GM06990 (cell line): ENCODE measurements at regions not wholly inside any gene's neighbourhood (a gene's known extent, or its start where the extent isn't known, plus 50 kb on each side); places are given as distances from the start of the nearest gene placed in this dataset.

Experiments used
- DNase-seq: peaks from one replicate; pipeline ENCODE4 v3.0.0-alpha.2; 2011; ENCODE audit not compliant: insufficient read length; ENCODE audit errors: extremely low read depth
- H3K27me3 ChIP-seq: replicated peaks from 2 replicates; pipeline ENCODE4 v1.6.0; 2011; ENCODE audit warnings: low read length; ENCODE audit not compliant: control insufficient read depth, insufficient read depth
- H3K36me3 ChIP-seq: 2 replicates; pipeline ENCODE4 v1.5.1; 2011; ENCODE audit warnings: low read length; ENCODE audit not compliant: control insufficient read depth, insufficient read depth
- H3K4me3 ChIP-seq: replicated peaks from 2 replicates; pipeline ENCODE4 v1.5.1; 2011; ENCODE audit warnings: low read depth, mild to moderate bottlenecking, control low read depth, low read length
- CTCF ChIP-seq: IDR thresholded peaks from 2 replicates; pipeline ENCODE4 v1.5.1; 2011; ENCODE audit warnings: low read length, control low read depth, mild to moderate bottlenecking, inconsistent platforms; ENCODE audit not compliant: insufficient read depth, poor library complexity, severe bottlenecking

- H3K4me3 ChIP-seq, result no peak overlapping the region
- H3K36me3 ChIP-seq, result no peaks in the 10 kb centered on the region
- H3K27me3 ChIP-seq, result peaks cover 4% of the 10 kb centered on the region
- TF ChIP-seq CTCF, result no peak
- DNase-seq, result no peak
Observed at GRCh38 chr10:78358351-78358750, 324.7 kb downstream of the RPS24 start.

GRCh38 chr10:78358982-78359381 is 325.3 kb downstream of the RPS24 start:
- Histone ChIP-seq H3K27me3 (peaks cover 2% of the 10 kb centered on the region), H3K36me3 (no peaks in the 10 kb centered on the region), H3K4me3 (no peak overlapping the region)
- TF ChIP-seq CTCF, result no peak
- no peak for DNase-seq

- no peaks in the 10 kb centered on the region for H3K36me3 ChIP-seq
- no peak for TF ChIP-seq CTCF
- DNase-seq, result no peak
Observed at GRCh38 chr10:78359640-78360091, 326.0 kb downstream of the RPS24 start.

GRCh38 chr10:78360284-78360683 is 326.6 kb downstream of the RPS24 start:
- DNase-seq, result no peak
- Histone ChIP-seq H3K27me3 (peaks cover 2% of the 10 kb centered on the region), H3K36me3 (no peaks in the 10 kb centered on the region), H3K4me3 (no peak overlapping the region)
- no peak for TF ChIP-seq CTCF

More at GRCh38 chr10:78359640-78360091, 326.0 kb downstream of the RPS24 start:
- H3K4me3 ChIP-seq, result no peak overlapping the region
- H3K27me3 ChIP-seq, result peaks cover 2% of the 10 kb centered on the region

GRCh38 chr10:78361031-78361430 is 327.4 kb downstream of the RPS24 start:
- no peak for TF ChIP-seq CTCF
- no peak for DNase-seq
- no peaks in the 10 kb centered on the region for H3K36me3 ChIP-seq
- H3K4me3 ChIP-seq, result no peak overlapping the region
- peaks cover 2% of the 10 kb centered on the region for H3K27me3 ChIP-seq

- DNase-seq, result no peak
- TF ChIP-seq CTCF, result no peak
- peaks cover 2% of the 10 kb centered on the region for H3K27me3 ChIP-seq
- H3K36me3 ChIP-seq, result no peaks in the 10 kb centered on the region
- no peak overlapping the region for H3K4me3 ChIP-seq
Observed at GRCh38 chr10:78362406-78363022, 328.9 kb downstream of the RPS24 start.
